GM12873 (cell line): ENCODE measurements at regions not wholly inside any gene's neighbourhood (a gene's known extent, or its start where the extent isn't known, plus 50 kb on each side); places are given as distances from the start of the nearest gene placed in this dataset.

ENCODE experiments used
- TF ChIP-seq, protein P1 (sequence below): IDR thresholded peaks from 2 replicates; pipeline ENCODE4 v1.5.1; 2012; ENCODE audit warnings: low read depth, mild to moderate bottlenecking, moderate library complexity, low read length, control low read depth; ENCODE audit not compliant: insufficient read depth; ENCODE audit errors: missing control alignments

DNA sequence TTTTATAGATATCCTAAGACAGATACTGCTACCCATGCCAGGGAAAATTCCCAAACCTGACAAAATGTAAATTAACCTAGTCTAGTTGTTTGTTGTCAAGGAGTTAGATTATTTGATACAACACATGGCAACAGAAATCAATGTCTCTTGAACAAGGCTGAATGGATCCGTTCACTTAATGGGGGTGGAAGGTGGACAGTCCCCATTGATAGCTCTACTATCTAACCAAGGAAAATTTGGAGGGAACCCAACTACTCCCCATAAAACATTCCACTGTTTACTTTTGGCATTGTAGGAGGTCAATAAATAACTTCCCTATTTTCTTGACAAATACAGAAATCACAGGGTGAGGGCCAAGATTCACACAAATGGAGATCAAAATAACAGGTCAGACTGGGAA, 117.9 kb upstream of the GRIA4 start:
- TF ChIP-seq, protein P1, sequence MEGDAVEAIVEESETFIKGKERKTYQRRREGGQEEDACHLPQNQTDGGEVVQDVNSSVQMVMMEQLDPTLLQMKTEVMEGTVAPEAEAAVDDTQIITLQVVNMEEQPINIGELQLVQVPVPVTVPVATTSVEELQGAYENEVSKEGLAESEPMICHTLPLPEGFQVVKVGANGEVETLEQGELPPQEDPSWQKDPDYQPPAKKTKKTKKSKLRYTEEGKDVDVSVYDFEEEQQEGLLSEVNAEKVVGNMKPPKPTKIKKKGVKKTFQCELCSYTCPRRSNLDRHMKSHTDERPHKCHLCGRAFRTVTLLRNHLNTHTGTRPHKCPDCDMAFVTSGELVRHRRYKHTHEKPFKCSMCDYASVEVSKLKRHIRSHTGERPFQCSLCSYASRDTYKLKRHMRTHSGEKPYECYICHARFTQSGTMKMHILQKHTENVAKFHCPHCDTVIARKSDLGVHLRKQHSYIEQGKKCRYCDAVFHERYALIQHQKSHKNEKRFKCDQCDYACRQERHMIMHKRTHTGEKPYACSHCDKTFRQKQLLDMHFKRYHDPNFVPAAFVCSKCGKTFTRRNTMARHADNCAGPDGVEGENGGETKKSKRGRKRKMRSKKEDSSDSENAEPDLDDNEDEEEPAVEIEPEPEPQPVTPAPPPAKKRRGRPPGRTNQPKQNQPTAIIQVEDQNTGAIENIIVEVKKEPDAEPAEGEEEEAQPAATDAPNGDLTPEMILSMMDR, result no peak

DNA sequence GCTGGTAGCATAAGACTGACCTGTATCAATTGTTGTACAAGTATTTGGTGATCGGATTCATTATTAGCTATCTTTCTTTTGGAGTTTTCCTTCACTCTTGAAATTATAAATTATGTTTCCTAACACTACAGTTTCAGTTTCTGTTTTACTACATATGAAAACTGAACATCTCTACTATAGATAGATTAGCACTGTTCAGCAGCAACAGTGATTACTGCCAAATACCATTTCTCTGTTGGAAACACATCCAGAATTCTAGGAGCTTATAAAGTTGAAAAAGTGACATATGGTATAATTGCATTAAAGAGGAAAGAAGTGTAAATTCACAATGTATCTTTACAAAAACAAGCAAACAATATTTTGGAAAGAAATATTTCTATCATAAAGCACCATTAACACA, 118.5 kb upstream of the GRIA4 start:
- TF ChIP-seq, protein P1, result no peak

DNA sequence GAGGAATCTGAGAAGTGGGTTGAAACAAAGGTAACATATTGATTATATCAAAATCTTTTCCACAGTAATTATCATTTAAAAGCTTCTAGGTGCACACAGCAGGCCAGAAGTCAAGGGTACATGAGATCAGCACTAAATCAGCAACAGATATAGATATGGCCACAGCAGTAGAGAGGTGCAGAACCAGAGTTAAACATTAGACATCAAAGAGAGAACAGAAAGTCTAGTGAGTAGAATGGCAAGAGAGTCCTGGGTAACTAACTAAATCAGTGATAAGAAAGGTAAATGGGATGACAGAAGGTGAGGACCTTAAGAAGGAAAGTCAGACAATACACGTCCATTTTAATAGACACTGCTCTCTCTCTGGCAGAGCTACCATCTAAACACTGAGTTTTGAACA, 119.5 kb upstream of the GRIA4 start:
- TF ChIP-seq, protein P1, result no peak

GRCh38 chr11:105489446-105489845, 120.4 kb upstream of the GRIA4 start:
- TF ChIP-seq, protein P1, result no peak

GRCh38 chr11:105486929-105487328, 122.9 kb upstream of the GRIA4 start:
- TF ChIP-seq, protein P1, result no peak

DNA sequence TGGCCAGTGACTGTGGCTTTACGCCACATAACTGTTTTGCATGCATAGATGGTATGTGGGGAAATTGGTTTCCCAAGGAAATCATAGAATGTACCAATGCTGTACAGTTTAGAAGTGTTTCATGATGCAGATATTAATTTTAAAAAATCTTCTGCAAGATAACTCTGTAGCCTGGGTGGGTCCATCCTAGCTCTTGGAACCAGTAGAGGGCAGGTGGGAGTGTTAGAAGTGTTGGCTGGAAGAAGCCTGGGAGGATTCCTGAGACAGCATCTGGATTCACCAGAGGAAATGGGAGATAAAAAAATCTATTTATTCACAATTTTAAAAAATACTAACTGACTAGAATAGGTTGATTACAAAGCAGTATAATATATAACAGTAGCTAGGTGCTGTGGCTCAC, 139.9 kb upstream of the GRIA4 start:
- TF ChIP-seq, protein P1, result no peak

GRCh38 chr11:105468154-105468553, 141.7 kb upstream of the GRIA4 start:
- TF ChIP-seq, protein P1, result no peak

DNA sequence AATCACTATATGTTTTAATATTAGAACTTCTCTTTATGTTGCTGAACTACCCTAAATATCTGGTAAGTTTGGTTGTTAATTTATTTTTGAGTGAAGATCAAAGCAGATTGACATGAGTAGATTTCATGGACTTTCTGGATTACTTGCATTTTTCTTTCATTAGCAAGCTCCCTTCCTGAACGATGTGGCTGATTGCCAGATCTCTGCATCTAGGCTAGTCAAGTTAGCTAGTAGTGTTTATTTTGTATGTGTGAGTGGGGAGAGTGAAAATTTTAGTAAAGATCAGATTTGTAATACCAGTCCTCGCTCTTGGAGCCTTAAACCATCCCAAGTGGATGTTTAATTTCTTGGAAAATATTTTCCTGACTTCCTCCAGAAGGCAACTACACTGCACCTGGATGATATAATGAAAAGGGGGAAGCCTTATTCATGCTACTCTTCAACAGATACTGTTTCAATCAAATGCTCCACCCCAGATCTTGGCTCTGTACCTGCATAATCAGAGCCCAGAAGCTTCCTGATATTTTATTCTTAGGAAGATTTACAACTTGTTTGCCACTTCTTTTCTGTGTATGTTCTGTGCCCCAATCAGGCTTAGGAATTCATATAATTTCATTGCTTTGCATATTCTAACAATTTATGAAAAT, 143.2 kb upstream of the GRIA4 start:
- TF ChIP-seq, protein P1, result no peak
